ENCODE measurements at regions not wholly inside any gene's neighbourhood (a gene's known extent, or its start where the extent isn't known, plus 50 kb on each side); places are given as distances from the start of the nearest gene placed in this dataset.

- H3K79me2 ChIP-seq (ENCODE audit: low read length): no peaks in the 10 kb centered on the region
- H3K4me3 ChIP-seq (ENCODE audit: low read length): no peak overlapping the region
- H2AFZ ChIP-seq (ENCODE audit: low read length): no peak overlapping the region
- DNase-seq: no peak
- no peak overlapping the region for H3K9ac ChIP-seq (ENCODE audit: low read length)
- H3K36me3 ChIP-seq (replicated peaks; ENCODE audit: insufficient read depth, low read length): no peaks in the 10 kb centered on the region
- no peaks in the 10 kb centered on the region for H3F3A ChIP-seq (ENCODE audit: insufficient read depth, low read length)
- no peak overlapping the region for H3K27ac ChIP-seq (ENCODE audit: low read length)
- no peaks in the 10 kb centered on the region for H3K27me3 ChIP-seq (replicated peaks; ENCODE audit: insufficient read depth, low read length)
- TF ChIP-seq, protein P1, sequence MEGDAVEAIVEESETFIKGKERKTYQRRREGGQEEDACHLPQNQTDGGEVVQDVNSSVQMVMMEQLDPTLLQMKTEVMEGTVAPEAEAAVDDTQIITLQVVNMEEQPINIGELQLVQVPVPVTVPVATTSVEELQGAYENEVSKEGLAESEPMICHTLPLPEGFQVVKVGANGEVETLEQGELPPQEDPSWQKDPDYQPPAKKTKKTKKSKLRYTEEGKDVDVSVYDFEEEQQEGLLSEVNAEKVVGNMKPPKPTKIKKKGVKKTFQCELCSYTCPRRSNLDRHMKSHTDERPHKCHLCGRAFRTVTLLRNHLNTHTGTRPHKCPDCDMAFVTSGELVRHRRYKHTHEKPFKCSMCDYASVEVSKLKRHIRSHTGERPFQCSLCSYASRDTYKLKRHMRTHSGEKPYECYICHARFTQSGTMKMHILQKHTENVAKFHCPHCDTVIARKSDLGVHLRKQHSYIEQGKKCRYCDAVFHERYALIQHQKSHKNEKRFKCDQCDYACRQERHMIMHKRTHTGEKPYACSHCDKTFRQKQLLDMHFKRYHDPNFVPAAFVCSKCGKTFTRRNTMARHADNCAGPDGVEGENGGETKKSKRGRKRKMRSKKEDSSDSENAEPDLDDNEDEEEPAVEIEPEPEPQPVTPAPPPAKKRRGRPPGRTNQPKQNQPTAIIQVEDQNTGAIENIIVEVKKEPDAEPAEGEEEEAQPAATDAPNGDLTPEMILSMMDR (IDR thresholded peaks at IDR 0.05; ENCODE audit: low read length): no peak
- no peaks in the 10 kb centered on the region for H3K9me3 ChIP-seq (replicated peaks; ENCODE audit: insufficient read depth, low read length)
- no peaks in the 10 kb centered on the region for H3K9me2 ChIP-seq (replicated peaks; ENCODE audit: insufficient read depth, low read length)
- H4K20me1 ChIP-seq (ENCODE audit: insufficient read depth, low read length): no peaks in the 10 kb centered on the region
- no peaks in the 10 kb centered on the region for H3K4me1 ChIP-seq (ENCODE audit: low read length)
- no peak overlapping the region for H3K4me2 ChIP-seq (ENCODE audit: low read depth, low read length)
Measured at GRCh38 chr2:58416696-58417095, 175.6 kb upstream of the FANCL start.

DNA sequence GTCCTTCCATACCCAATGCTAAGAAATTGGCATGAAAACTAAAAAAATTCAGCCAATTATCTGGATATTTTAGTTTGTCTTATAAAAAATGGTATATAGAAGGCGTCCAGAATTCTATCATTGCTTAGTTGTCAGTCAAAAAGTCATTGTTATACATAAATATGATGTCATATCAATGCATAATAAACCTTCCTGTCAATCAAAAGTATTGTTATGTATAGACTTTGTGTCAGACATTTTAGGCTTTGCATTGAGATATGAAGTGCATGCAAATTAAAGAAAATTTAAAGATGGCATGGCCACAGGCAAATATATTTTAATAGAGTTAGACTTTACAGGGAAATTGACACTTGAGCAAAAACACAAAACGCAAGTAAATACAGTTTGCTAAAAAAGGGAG is 173.4 kb upstream of the FANCL start:
- Histone ChIP-seq H4K20me1 (ENCODE audit: insufficient read depth, low read length) (no peaks in the 10 kb centered on the region), H3K9me2 (replicated peaks; ENCODE audit: insufficient read depth, low read length) (no peaks in the 10 kb centered on the region), H2AFZ (ENCODE audit: low read length) (no peak overlapping the region), H3K79me2 (ENCODE audit: low read length) (no peaks in the 10 kb centered on the region), H3K4me2 (ENCODE audit: low read depth, low read length) (no peak overlapping the region), H3K4me3 (ENCODE audit: low read length) (no peak overlapping the region), H3K27ac (ENCODE audit: low read length) (no peak overlapping the region), H3K27me3 (replicated peaks; ENCODE audit: insufficient read depth, low read length) (no peaks in the 10 kb centered on the region), H3K4me1 (ENCODE audit: low read length) (no peaks in the 10 kb centered on the region), H3F3A (ENCODE audit: insufficient read depth, low read length) (no peaks in the 10 kb centered on the region), H3K9me3 (replicated peaks; ENCODE audit: insufficient read depth, low read length) (no peaks in the 10 kb centered on the region), H3K36me3 (replicated peaks; ENCODE audit: insufficient read depth, low read length) (no peaks in the 10 kb centered on the region), H3K9ac (ENCODE audit: low read length) (no peak overlapping the region)
- no peak for DNase-seq
- TF ChIP-seq EZH2 (optimal IDR thresholded peaks at IDR 0.05; ENCODE audit: low read depth, low read length): no peak
- TF ChIP-seq, protein P1 (IDR thresholded peaks at IDR 0.05; ENCODE audit: low read length): no peak
- no peak for TF ChIP-seq EZH2phosphoT487 (IDR thresholded peaks at IDR 0.05; ENCODE audit: low read length)

DNA sequence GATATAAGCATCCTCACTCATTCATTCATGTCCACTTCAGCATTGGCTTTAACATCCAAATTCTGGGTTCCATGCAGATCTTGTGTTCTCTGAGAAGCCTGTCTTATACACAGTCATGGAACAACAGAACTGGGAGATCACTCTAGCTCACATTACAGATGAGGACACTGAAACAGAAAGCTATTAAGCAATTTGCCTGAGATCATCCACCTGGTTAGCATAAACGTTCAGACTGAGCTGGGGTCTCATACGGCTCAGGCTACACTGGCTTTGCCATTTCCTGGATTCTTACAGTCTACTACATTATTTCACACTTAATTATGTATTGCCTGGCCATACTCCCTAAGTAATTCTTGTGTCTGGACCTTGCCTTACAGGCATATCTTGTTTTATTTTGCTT is 169.4 kb upstream of the FANCL start:
- no peaks in the 10 kb centered on the region for H3F3A ChIP-seq (ENCODE audit: insufficient read depth, low read length)
- no peak overlapping the region for H3K9ac ChIP-seq (ENCODE audit: low read length)
- no peak overlapping the region for H3K27ac ChIP-seq (ENCODE audit: low read length)
- no peaks in the 10 kb centered on the region for H3K4me1 ChIP-seq (ENCODE audit: low read length)
- H3K4me2 ChIP-seq (ENCODE audit: low read depth, low read length): no peak overlapping the region
- TF ChIP-seq, protein P1 (IDR thresholded peaks at IDR 0.05; ENCODE audit: low read length): no peak
- TF ChIP-seq EZH2 (optimal IDR thresholded peaks at IDR 0.05; ENCODE audit: low read depth, low read length): no peak
- no peak for TF ChIP-seq EZH2phosphoT487 (IDR thresholded peaks at IDR 0.05; ENCODE audit: low read length)
- H2AFZ ChIP-seq (ENCODE audit: low read length): no peak overlapping the region
- no peaks in the 10 kb centered on the region for H3K9me3 ChIP-seq (replicated peaks; ENCODE audit: insufficient read depth, low read length)
- H3K4me3 ChIP-seq (ENCODE audit: low read length): no peak overlapping the region
- H3K36me3 ChIP-seq (replicated peaks; ENCODE audit: insufficient read depth, low read length): no peaks in the 10 kb centered on the region
- no peaks in the 10 kb centered on the region for H4K20me1 ChIP-seq (ENCODE audit: insufficient read depth, low read length)
- DNase-seq: no peak
- H3K9me2 ChIP-seq (replicated peaks; ENCODE audit: insufficient read depth, low read length): no peaks in the 10 kb centered on the region
- no peaks in the 10 kb centered on the region for H3K27me3 ChIP-seq (replicated peaks; ENCODE audit: insufficient read depth, low read length)
- H3K79me2 ChIP-seq (ENCODE audit: low read length): no peaks in the 10 kb centered on the region

Measured in MM.1S (cell line).